Nephron (organoid): ENCODE measurements at regions not wholly inside any gene's neighbourhood (a gene's known extent, or its start where the extent isn't known, plus 50 kb on each side); places are given as distances from the start of the nearest gene placed in this dataset.

Experiments
- H3K27ac Mint-ChIP-seq, 3 experiments: 2 replicates each; pipeline ENCODE4 v1.8.0; 2020; ENCODE audit warnings: mixed read lengths in 3 of 3, mild to moderate bottlenecking in 2 of 3, moderate library complexity in 1 of 3
- H3K27me3 Mint-ChIP-seq: 2 replicates; pipeline ENCODE4 v1.8.0; 2021; ENCODE audit warnings: low read depth, mild to moderate bottlenecking, moderate library complexity, mixed read lengths
- H3K36me3 Mint-ChIP-seq: 2 replicates; pipeline ENCODE4 v1.8.0; 2020; ENCODE audit warnings: low read depth, mixed read lengths
- H3K4me1 Mint-ChIP-seq: 2 replicates; pipeline ENCODE4 v1.8.0; 2020; ENCODE audit warnings: mixed read lengths
- H3K4me3 Mint-ChIP-seq, 3 experiments: 2 replicates each; pipeline ENCODE4 v1.8.0; 2020; ENCODE audit warnings: mild to moderate bottlenecking in 3 of 3, mixed read lengths in 3 of 3, moderate library complexity in 2 of 3
- H3K9me3 Mint-ChIP-seq: 2 replicates; pipeline ENCODE4 v1.8.0; 2020; ENCODE audit warnings: mixed read lengths
- CTCF ChIP-seq, 3 experiments: fragments of 200-600 bp; sonication (generic); IDR thresholded peaks; one replicate each; pipeline ENCODE4 v1.5.0; 2021; ENCODE audit warnings: antibody characterized with exemption in 3 of 3; ENCODE audit not compliant: unreplicated experiment in 3 of 3

- Mint-ChIP-seq H3K27ac (no peak overlapping the region), H3K9me3 (no peaks in the 10 kb centered on the region), H3K27me3 (peaks cover 5% of the 10 kb centered on the region), H3K4me3 (no peak overlapping the region), H3K4me1 (no peaks in the 10 kb centered on the region), H3K36me3 (no peaks in the 10 kb centered on the region)
- TF ChIP-seq CTCF (IDR thresholded peaks at IDR 0.05; ENCODE audit: unreplicated experiment in 3 of 3): no peak
Measured at GRCh38 chr6:114398481-114398880, 55.7 kb upstream of the HS3ST5 start.
